A549 (cell line): ENCODE measurements at regions not wholly inside any gene's neighbourhood (a gene's known extent, or its start where the extent isn't known, plus 50 kb on each side); places are given as distances from the start of the nearest gene placed in this dataset.
"Not testable (repeated sequence)": the region's sequence is repeated elsewhere in the genome, so short reads cannot be mapped to it uniquely, and the experiment has no call there.

Experiments
- ATAC-seq, 2 experiments: fragments of 200-7000 bp in 1 of 2; fragments of >200 bp in 1 of 2; cut with Nextera tagmentation in 1 of 2; cut with Tn5 transposase in 1 of 2; 3 replicates each; pipeline versions ENCODE4 v1.8.0 to v1.9.1; 2018 to 2020; ENCODE audit warnings: mild to moderate bottlenecking in 1 of 2, moderate library complexity in 1 of 2
- CTCF ChIA-PET: fragments of 300-600 bp; sonication (Branson Sonifier 250); formaldehyde crosslinking; extraction: SDS; loops from one replicate; lab custom pipeline; 2021; ENCODE audit warnings: antibody characterized with exemption, inconsistent platforms; lab: Yijun Ruan, JAX
- POLR2A ChIA-PET: fragments of 350-600 bp; formaldehyde crosslinking; extraction: SDS; loops from one replicate; lab custom pipeline; 2021; ENCODE audit warnings: antibody characterized with exemption, inconsistent platforms; lab: Yijun Ruan, JAX
- DNase-seq, 2 experiments: peaks; one replicate each; pipeline versions ENCODE4 v3.0.0 to v3.0.0-alpha.2; 2011 to 2016; ENCODE audit warnings: low read depth in 1 of 2, low spot score in 1 of 2
- FAIRE-seq: peaks from 2 replicates; lab custom pipeline; 2011; peaks lifted over from hg19 to GRCh38; lab: Jason Lieb, UNC
- H3K27ac ChIP-seq, 2 experiments: fragments of >200 bp; sonication (Bioruptor Twin); formaldehyde crosslinking; 3 replicates each; pipeline ENCODE4 v1.5.1; 2016 to 2017
- H3K4me1 ChIP-seq: fragments of >200 bp; sonication (Bioruptor Twin); formaldehyde crosslinking; 3 replicates; pipeline ENCODE4 v1.6.1; 2016
- H3K4me2 ChIP-seq: fragments of >200 bp; sonication (Bioruptor Twin); formaldehyde crosslinking; 3 replicates; pipeline ENCODE4 v1.6.1; 2016
- H3K4me3 ChIP-seq: fragments of >200 bp; sonication (Bioruptor Twin); formaldehyde crosslinking; 3 replicates; pipeline ENCODE4 v1.5.1; 2016
- H3K9me3 ChIP-seq: fragments of >200 bp; sonication (Bioruptor Twin); formaldehyde crosslinking; 3 replicates; pipeline ENCODE4 v1.6.1; 2016
- EHF ChIP-seq: fragments of 250-450 bp; sonication (Bioruptor Pico); IDR thresholded peaks from 2 replicates; pipeline ENCODE4 v1.5.0; 2020; ENCODE audit warnings: mild to moderate bottlenecking
- EHMT2 ChIP-seq: fragments of 200-600 bp; sonication (generic); IDR thresholded peaks from 2 replicates; pipeline ENCODE4 v1.6.1; 2016; ENCODE audit warnings: antibody characterized with exemption, low read depth, mild to moderate bottlenecking, moderate library complexity
- FOSB ChIP-seq: fragments of 250-450 bp; sonication (Bioruptor Pico); IDR thresholded peaks from 2 replicates; pipeline ENCODE4 v1.5.0; 2020; ENCODE audit warnings: mild to moderate bottlenecking, moderate library complexity
- GATA3 ChIP-seq: IDR thresholded peaks from 2 replicates; pipeline ENCODE4 v1.6.1; 2012; ENCODE audit warnings: borderline replicate concordance
- HOXB5 ChIP-seq: fragments of 250-450 bp; sonication (Bioruptor Pico); IDR thresholded peaks from 2 replicates; pipeline ENCODE4 v1.5.0; 2020; ENCODE audit warnings: mild to moderate bottlenecking, moderate library complexity
- JUN ChIP-seq, 2 experiments: fragments of >200 bp; sonication (Bioruptor Twin); formaldehyde crosslinking; IDR thresholded peaks; 2 replicates in 1 of 2; 3 replicates in 1 of 2; pipeline ENCODE4 v1.6.1; 2016 to 2017
- MAFK ChIP-seq: fragments of 450-650 bp; IDR thresholded peaks from 2 replicates; pipeline ENCODE4 v1.6.1; 2014; ENCODE audit not compliant: partially characterized antibody
- MYC ChIP-seq: IDR thresholded peaks from 2 replicates; pipeline ENCODE4 v1.6.1; 2012; ENCODE audit warnings: mild to moderate bottlenecking, inconsistent platforms, low read length, improper control_type of control experiment, borderline replicate concordance
- NFE2L2 ChIP-seq: fragments of 150-350 bp; conservative IDR thresholded peaks from 2 replicates; pipeline ENCODE4 v1.6.1; 2014; ENCODE audit warnings: low read length
- RAD21 ChIP-seq, 2 experiments: fragments of >200 bp in 1 of 2; sonication (Bioruptor Twin) in 1 of 2; formaldehyde crosslinking in 1 of 2; IDR thresholded peaks in 1 of 2; conservative IDR thresholded peaks in 1 of 2; 2 replicates in 1 of 2; 3 replicates in 1 of 2; pipeline ENCODE4 v1.6.1; 2012 to 2018; ENCODE audit warnings: inconsistent platforms in 1 of 2
- RARB ChIP-seq: fragments of 250-450 bp; sonication (Bioruptor Pico); IDR thresholded peaks from 2 replicates; pipeline ENCODE4 v1.8.0; 2021; ENCODE audit warnings: mild to moderate bottlenecking, moderate library complexity
- RCOR1 ChIP-seq: fragments of 150-350 bp; IDR thresholded peaks from 2 replicates; pipeline ENCODE4 v1.6.1; 2014; ENCODE audit warnings: antibody characterized with exemption, low read length, low read depth
- RFX5 ChIP-seq: fragments of 450-650 bp; IDR thresholded peaks from 2 replicates; pipeline ENCODE4 v1.7.1; 2014; ENCODE audit warnings: antibody characterized with exemption, mild to moderate bottlenecking, moderate library complexity
- RNF2 ChIP-seq: fragments of 200-600 bp; sonication (generic); IDR thresholded peaks from 2 replicates; pipeline ENCODE4 v1.6.1; 2016; ENCODE audit warnings: low read depth, mild to moderate bottlenecking, antibody characterized with exemption, moderate library complexity, borderline replicate concordance
- ZFP36 ChIP-seq: fragments of 450-650 bp; IDR thresholded peaks from 2 replicates; pipeline ENCODE4 v1.6.1; 2014; ENCODE audit warnings: borderline replicate concordance; ENCODE audit not compliant: partially characterized antibody
- WGBS: methylation state at CpG from one replicate; pipeline ENCODE4 v1.1.6; 2017; ENCODE audit errors: missing lambda C conversion rate; 5-methylcytosine and 5-hydroxymethylcytosine counted together
- TF ChIP-seq, protein P1 (sequence below): fragments of >200 bp; sonication (Bioruptor Twin); formaldehyde crosslinking; IDR thresholded peaks from 2 replicates; pipeline ENCODE4 v1.6.1; 2016
- TF ChIP-seq, protein P2 (sequence below): IDR thresholded peaks from 2 replicates; pipeline ENCODE4 v1.6.1; 2012
- TF ChIP-seq, protein P3 (sequence below): IDR thresholded peaks from 2 replicates; pipeline ENCODE4 v1.6.1; 2012
- TF ChIP-seq, protein P4 (sequence below): fragments of 200-600 bp; sonication (generic); IDR thresholded peaks from 2 replicates; pipeline ENCODE4 v1.6.1; 2016; ENCODE audit warnings: antibody characterized with exemption, mild to moderate bottlenecking, moderate library complexity
- TF ChIP-seq, protein P5 (sequence below): IDR thresholded peaks from 2 replicates; pipeline ENCODE4 v1.6.1; 2012; ENCODE audit warnings: low read depth, borderline replicate concordance
- TF ChIP-seq, protein P6 (sequence below): fragments of 150-350 bp; IDR thresholded peaks from 2 replicates; pipeline ENCODE4 v1.6.1; 2014; ENCODE audit warnings: low read depth, mild to moderate bottlenecking, low read length

DNA sequence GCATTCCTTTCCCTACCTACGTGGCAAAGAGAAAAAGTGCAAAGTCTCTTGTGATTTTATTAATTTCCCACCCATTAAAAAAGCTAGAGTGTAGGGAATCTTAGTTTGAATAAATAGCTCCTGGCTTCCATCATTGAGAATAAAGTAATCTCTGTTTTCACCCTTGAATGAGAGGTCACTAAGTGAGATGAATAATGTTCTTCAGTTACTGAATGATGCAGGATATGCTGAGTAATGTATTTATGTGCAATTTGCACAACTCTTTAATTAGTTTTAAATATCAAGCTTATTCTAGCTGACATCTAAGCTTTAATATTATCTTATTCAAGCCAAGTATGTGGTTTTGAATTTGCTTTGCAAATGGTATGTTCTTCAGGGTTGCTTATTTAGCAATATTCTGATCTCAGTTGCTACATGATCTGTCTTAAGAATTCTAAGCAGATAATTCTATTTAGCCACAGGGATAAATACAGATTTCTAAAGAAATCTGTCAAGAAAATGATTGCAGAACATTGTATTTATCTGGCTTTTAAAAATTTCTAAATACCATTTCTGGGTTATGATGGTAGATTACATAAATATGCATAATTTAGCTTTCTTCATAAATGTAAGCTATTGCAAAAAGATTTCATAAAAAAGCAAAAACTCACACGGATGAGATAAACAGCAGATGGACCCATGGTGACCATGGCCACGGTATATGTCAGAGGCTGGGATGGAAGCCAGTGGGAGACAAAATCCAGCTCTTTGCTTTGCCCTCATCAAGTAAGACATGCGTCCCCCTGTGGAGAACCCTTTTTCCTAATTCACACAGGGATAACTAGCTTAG, 141.0 kb downstream of the MACC1 start:
- no peak overlapping the region for H3K4me3 ChIP-seq
- FAIRE-seq (no peak), ATAC-seq (no peak), DNase-seq (no peak)
- TF ChIP-seq MAFK = peak; percentile 71
- TF ChIP-seq ZFP36 = no peak
- WGBS = 59% methylated on average over 4 of the region's 4 CpGs
- POLR2A ChIA-PET = no interaction called here
- no peak overlapping the region for H3K27ac ChIP-seq
- CTCF ChIA-PET = interaction anchor here (0.8 kb wide), 1 partner anchor 22 kb away, joined by 4 read pairs; no protein-coding TSS in a partner anchor
- no peaks in the 10 kb centered on the region for H3K9me3 ChIP-seq
- no peak overlapping the region for H3K4me2 ChIP-seq
- H3K4me1 ChIP-seq = no peaks in the 10 kb centered on the region

DNA sequence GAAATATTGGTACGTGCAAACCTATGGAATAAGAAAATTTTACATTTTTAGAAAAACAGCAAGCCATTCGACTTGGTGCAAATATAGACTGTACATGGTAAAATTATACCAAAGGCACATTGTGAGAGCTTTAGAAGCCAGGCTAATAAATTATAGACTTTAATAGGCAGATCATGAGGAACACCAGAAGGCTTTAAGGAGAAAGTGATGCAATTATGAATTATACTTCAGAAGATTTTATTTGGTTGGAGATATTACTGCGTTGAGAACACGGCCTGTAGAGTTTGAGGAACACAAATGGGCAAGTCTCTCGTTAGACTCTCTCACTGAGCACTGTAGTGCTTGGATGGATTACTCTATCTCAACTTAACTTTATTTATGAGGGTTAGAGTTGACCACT, 141.7 kb downstream of the MACC1 start:
- POLR2A ChIA-PET = no interaction called here
- 54% methylated on average over 5 of the region's 5 CpGs for WGBS
- FAIRE-seq = no peak

DNA sequence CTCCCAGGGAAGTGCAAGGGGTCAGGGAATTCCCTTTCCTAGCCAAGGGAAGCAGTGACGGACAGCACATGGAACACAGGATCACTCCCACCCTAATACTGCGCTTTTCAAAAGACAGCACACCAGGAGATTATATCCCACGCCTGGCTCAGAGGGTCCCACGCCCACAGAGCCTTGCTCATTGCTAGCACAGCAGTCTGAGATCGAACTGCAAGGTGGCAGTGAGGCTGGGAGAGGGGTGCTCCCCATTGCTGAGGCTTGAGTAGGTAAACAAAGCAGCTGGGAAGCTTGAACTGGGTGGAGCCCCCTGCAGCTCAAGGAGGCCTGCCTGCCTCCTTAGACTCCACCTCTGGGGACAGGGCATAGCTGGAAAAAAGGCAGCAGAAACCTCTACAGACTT, 149.2 kb downstream of the MACC1 start:
- H3K4me3 ChIP-seq, H3K27ac ChIP-seq, ATAC-seq, FAIRE-seq, DNase-seq, CTCF ChIA-PET, H3K9me3 ChIP-seq, POLR2A ChIA-PET, H3K4me2 ChIP-seq, H3K4me1 ChIP-seq: not testable (repeated sequence)
- WGBS = 45% methylated on average over 5 of the region's 5 CpGs

More for the DNA sequence above, 141.7 kb downstream of the MACC1 start:
- DNase-seq = no peak
- no peak for ATAC-seq
- H3K9me3 ChIP-seq = no peaks in the 10 kb centered on the region
- TF ChIP-seq RCOR1 = no peak
- no peak for TF ChIP-seq FOSB (CRISPR knock-in tag)
- TF ChIP-seq, protein P1, sequence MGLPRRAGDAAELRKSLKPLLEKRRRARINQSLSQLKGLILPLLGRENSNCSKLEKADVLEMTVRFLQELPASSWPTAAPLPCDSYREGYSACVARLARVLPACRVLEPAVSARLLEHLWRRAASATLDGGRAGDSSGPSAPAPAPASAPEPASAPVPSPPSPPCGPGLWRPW = no peak
- no peak for TF ChIP-seq EHMT2
- TF ChIP-seq, protein P2, sequence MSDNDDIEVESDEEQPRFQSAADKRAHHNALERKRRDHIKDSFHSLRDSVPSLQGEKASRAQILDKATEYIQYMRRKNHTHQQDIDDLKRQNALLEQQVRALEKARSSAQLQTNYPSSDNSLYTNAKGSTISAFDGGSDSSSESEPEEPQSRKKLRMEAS = no peak
- TF ChIP-seq, protein P3, sequence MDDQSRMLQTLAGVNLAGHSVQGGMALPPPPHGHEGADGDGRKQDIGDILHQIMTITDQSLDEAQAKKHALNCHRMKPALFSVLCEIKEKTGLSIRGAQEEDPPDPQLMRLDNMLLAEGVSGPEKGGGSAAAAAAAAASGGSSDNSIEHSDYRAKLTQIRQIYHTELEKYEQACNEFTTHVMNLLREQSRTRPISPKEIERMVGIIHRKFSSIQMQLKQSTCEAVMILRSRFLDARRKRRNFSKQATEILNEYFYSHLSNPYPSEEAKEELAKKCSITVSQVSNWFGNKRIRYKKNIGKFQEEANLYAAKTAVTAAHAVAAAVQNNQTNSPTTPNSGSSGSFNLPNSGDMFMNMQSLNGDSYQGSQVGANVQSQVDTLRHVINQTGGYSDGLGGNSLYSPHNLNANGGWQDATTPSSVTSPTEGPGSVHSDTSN = no peak
- TF ChIP-seq, protein P4, sequence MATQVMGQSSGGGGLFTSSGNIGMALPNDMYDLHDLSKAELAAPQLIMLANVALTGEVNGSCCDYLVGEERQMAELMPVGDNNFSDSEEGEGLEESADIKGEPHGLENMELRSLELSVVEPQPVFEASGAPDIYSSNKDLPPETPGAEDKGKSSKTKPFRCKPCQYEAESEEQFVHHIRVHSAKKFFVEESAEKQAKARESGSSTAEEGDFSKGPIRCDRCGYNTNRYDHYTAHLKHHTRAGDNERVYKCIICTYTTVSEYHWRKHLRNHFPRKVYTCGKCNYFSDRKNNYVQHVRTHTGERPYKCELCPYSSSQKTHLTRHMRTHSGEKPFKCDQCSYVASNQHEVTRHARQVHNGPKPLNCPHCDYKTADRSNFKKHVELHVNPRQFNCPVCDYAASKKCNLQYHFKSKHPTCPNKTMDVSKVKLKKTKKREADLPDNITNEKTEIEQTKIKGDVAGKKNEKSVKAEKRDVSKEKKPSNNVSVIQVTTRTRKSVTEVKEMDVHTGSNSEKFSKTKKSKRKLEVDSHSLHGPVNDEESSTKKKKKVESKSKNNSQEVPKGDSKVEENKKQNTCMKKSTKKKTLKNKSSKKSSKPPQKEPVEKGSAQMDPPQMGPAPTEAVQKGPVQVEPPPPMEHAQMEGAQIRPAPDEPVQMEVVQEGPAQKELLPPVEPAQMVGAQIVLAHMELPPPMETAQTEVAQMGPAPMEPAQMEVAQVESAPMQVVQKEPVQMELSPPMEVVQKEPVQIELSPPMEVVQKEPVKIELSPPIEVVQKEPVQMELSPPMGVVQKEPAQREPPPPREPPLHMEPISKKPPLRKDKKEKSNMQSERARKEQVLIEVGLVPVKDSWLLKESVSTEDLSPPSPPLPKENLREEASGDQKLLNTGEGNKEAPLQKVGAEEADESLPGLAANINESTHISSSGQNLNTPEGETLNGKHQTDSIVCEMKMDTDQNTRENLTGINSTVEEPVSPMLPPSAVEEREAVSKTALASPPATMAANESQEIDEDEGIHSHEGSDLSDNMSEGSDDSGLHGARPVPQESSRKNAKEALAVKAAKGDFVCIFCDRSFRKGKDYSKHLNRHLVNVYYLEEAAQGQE = no peak
- TF ChIP-seq GATA3 = no peak
- no peak for TF ChIP-seq HOXB5
- no peak for TF ChIP-seq RARB (CRISPR knock-in tag)
- no peak for TF ChIP-seq EHF
- TF ChIP-seq, protein P5, sequence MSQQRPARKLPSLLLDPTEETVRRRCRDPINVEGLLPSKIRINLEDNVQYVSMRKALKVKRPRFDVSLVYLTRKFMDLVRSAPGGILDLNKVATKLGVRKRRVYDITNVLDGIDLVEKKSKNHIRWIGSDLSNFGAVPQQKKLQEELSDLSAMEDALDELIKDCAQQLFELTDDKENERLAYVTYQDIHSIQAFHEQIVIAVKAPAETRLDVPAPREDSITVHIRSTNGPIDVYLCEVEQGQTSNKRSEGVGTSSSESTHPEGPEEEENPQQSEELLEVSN = no peak
- TF ChIP-seq RFX5 = no peak
- TF ChIP-seq MYC = no peak
- TF ChIP-seq RNF2 = no peak
- no peak for TF ChIP-seq NFE2L2
- TF ChIP-seq JUN (IDR thresholded peaks at IDR 0.05) = no peak
- TF ChIP-seq RAD21 (conservative IDR thresholded peaks at IDR 0.05 in 1 of 2, IDR thresholded peaks at IDR 0.05 in 1 of 2) = no peak
- TF ChIP-seq, protein P6, sequence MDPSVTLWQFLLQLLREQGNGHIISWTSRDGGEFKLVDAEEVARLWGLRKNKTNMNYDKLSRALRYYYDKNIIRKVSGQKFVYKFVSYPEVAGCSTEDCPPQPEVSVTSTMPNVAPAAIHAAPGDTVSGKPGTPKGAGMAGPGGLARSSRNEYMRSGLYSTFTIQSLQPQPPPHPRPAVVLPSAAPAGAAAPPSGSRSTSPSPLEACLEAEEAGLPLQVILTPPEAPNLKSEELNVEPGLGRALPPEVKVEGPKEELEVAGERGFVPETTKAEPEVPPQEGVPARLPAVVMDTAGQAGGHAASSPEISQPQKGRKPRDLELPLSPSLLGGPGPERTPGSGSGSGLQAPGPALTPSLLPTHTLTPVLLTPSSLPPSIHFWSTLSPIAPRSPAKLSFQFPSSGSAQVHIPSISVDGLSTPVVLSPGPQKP = no peak
- H3K27ac ChIP-seq = no peak overlapping the region
- CTCF ChIA-PET = interaction anchor here (0.8 kb wide), 1 partner anchor 23 kb away, joined by 4 read pairs; no protein-coding TSS in a partner anchor
- no peak overlapping the region for H3K4me2 ChIP-seq
- H3K4me3 ChIP-seq = no peak overlapping the region
- no peaks in the 10 kb centered on the region for H3K4me1 ChIP-seq
